Dermis microvascular lymphatic vessel endothelial cell (primary cell): ENCODE measurements at regions not wholly inside any gene's neighbourhood (a gene's known extent, or its start where the extent isn't known, plus 50 kb on each side); places are given as distances from the start of the nearest gene placed in this dataset.
"Not testable (repeated sequence)": the region's sequence is repeated elsewhere in the genome, so short reads cannot be mapped to it uniquely, and the experiment has no call there.

Experiments
- DNase-seq, 2 donors: peaks; one replicate each; pipeline versions ENCODE4 v3.0.0 to v3.0.0-alpha.2; 2010; ENCODE audit warnings: low read depth in 2 of 2

- DNase-seq = no peak
Measured at GRCh38 chr7:92973293-92973731, 136.9 kb upstream of the CDK6 start.

- DNase-seq = no peak
Measured at GRCh38 chr7:92972441-92972840, 136.1 kb upstream of the CDK6 start.

- no peak for DNase-seq
Measured at GRCh38 chr7:92969061-92969460, 132.7 kb upstream of the CDK6 start.

- no peak for DNase-seq
Measured at GRCh38 chr7:92968502-92968901, 132.1 kb upstream of the CDK6 start.

- DNase-seq = no peak
Measured at GRCh38 chr7:92967238-92967637, 130.9 kb upstream of the CDK6 start.

GRCh38 chr7:92964141-92964540 lies 127.8 kb upstream of the CDK6 start:
- no peak for DNase-seq

- no peak for DNase-seq
Measured at GRCh38 chr7:92963566-92963965, 127.2 kb upstream of the CDK6 start.

GRCh38 chr7:92961961-92962360 lies 125.6 kb upstream of the CDK6 start:
- DNase-seq = no peak

GRCh38 chr7:92956575-92956974 lies 120.2 kb upstream of the CDK6 start:
- DNase-seq = no peak

GRCh38 chr7:92955081-92955480 lies 118.7 kb upstream of the CDK6 start:
- DNase-seq = no peak

- DNase-seq = no peak
Measured at GRCh38 chr7:92953657-92954056, 117.3 kb upstream of the CDK6 start.

GRCh38 chr7:92949748-92950147 lies 113.4 kb upstream of the CDK6 start:
- DNase-seq = no peak

GRCh38 chr7:92945840-92946239 lies 109.5 kb upstream of the CDK6 start:
- no peak for DNase-seq

- DNase-seq = no peak
Measured at GRCh38 chr7:92944633-92945032, 108.3 kb upstream of the CDK6 start.

- DNase-seq = not testable (repeated sequence)
Measured at GRCh38 chr7:92942706-92943105, 106.3 kb upstream of the CDK6 start.

GRCh38 chr7:92939666-92940360 lies 103.4 kb upstream of the CDK6 start:
- no peak for DNase-seq

GRCh38 chr7:92934096-92934495 lies 97.7 kb upstream of the CDK6 start:
- no peak for DNase-seq

- no peak for DNase-seq
Measured at GRCh38 chr7:92932450-92932849, 96.1 kb upstream of the CDK6 start.

GRCh38 chr7:92930404-92930803 lies 94.0 kb upstream of the CDK6 start:
- DNase-seq = no peak

GRCh38 chr7:92926697-92927044 lies 90.3 kb upstream of the CDK6 start:
- DNase-seq = no peak

- no peak for DNase-seq
Measured at GRCh38 chr7:92925876-92926696, 89.7 kb upstream of the CDK6 start.

GRCh38 chr7:92924800-92925199 lies 88.4 kb upstream of the CDK6 start:
- DNase-seq = no peak

- DNase-seq = no peak
Measured at GRCh38 chr7:92917230-92917629, 80.9 kb upstream of the CDK6 start.
